GM23338 (cell line): ENCODE measurements at regions not wholly inside any gene's neighbourhood (a gene's known extent, or its start where the extent isn't known, plus 50 kb on each side); places are given as distances from the start of the nearest gene placed in this dataset.

ENCODE experiments used
- ATAC-seq: fragments of 200-7000 bp; cut with Tn5 transposase; 3 replicates; pipeline ENCODE4 v1.9.1; 2020
- DNase-seq: peaks from one replicate; pipeline ENCODE4 v3.0.0-alpha.2; 2015; ENCODE audit warnings: low spot score
- H2AFZ ChIP-seq: fragments of 200-600 bp; sonication (generic); 2 replicates; pipeline ENCODE4 v1.8.0; 2016; ENCODE audit warnings: antibody characterized with exemption, mild to moderate bottlenecking, moderate library complexity
- H3F3A ChIP-seq: fragments of 200-600 bp; sonication (generic); replicated peaks from 2 replicates; pipeline ENCODE4 v1.8.0; 2017; ENCODE audit warnings: antibody characterized with exemption, mixed run types, low read depth
- H3K27ac ChIP-seq: fragments of 200-600 bp; sonication (generic); 2 replicates; pipeline ENCODE4 v1.6.1; 2016; ENCODE audit warnings: low read depth
- H3K27me3 ChIP-seq: fragments of 200-600 bp; sonication (generic); 2 replicates; pipeline ENCODE4 v1.8.0; 2016; ENCODE audit warnings: mild to moderate bottlenecking, mixed run types, moderate library complexity; ENCODE audit not compliant: insufficient read depth
- H3K36me3 ChIP-seq: fragments of 200-600 bp; sonication (generic); 2 replicates; pipeline ENCODE4 v1.8.0; 2016; ENCODE audit warnings: mild to moderate bottlenecking; ENCODE audit not compliant: insufficient read depth
- H3K4me1 ChIP-seq: fragments of 200-600 bp; sonication (generic); 2 replicates; pipeline ENCODE4 v1.8.0; 2016; ENCODE audit warnings: mild to moderate bottlenecking, moderate library complexity; ENCODE audit not compliant: insufficient read depth
- H3K4me2 ChIP-seq: fragments of 200-600 bp; sonication (generic); 2 replicates; pipeline ENCODE4 v1.7.1; 2017; ENCODE audit warnings: mixed run types
- H3K4me3 ChIP-seq: fragments of 200-600 bp; sonication (generic); 2 replicates; pipeline ENCODE4 v1.6.1; 2016; ENCODE audit warnings: mixed run types
- H3K79me2 ChIP-seq: fragments of 200-600 bp; sonication (generic); replicated peaks from 2 replicates; pipeline ENCODE4 v1.8.0; 2017; ENCODE audit warnings: mild to moderate bottlenecking; ENCODE audit not compliant: insufficient read depth
- H3K9me2 ChIP-seq: fragments of 200-600 bp; sonication (generic); 2 replicates; pipeline ENCODE4 v1.8.0; 2017; ENCODE audit not compliant: insufficient read depth
- H4K20me1 ChIP-seq: fragments of 200-600 bp; sonication (generic); replicated peaks from 2 replicates; pipeline ENCODE4 v1.8.0; 2017; ENCODE audit warnings: mild to moderate bottlenecking; ENCODE audit not compliant: insufficient read depth
- H3K27ac Mint-ChIP-seq: 2 replicates; pipeline ENCODE4 v1.8.0; 2020; ENCODE audit warnings: inconsistent platforms, mild to moderate bottlenecking, moderate library complexity, mixed read lengths
- H3K27me3 Mint-ChIP-seq: 3 replicates; pipeline ENCODE4 v1.8.0; 2022; ENCODE audit warnings: low read depth, mild to moderate bottlenecking, moderate library complexity, mixed read lengths, inconsistent platforms; ENCODE audit not compliant: insufficient read depth, poor library complexity
- H3K36me3 Mint-ChIP-seq: 3 replicates; pipeline ENCODE4 v1.8.0; 2021; ENCODE audit warnings: low read depth, mild to moderate bottlenecking, inconsistent platforms, moderate library complexity, mixed read lengths
- H3K4me1 Mint-ChIP-seq: 3 replicates; pipeline ENCODE4 v1.8.0; 2020; ENCODE audit warnings: mild to moderate bottlenecking, inconsistent platforms, mixed read lengths
- H3K4me3 Mint-ChIP-seq: 3 replicates; pipeline ENCODE4 v1.8.0; 2021; ENCODE audit warnings: moderate library complexity, mild to moderate bottlenecking, inconsistent platforms, mixed read lengths
- H3K9me3 Mint-ChIP-seq: 3 replicates; pipeline ENCODE4 v1.8.0; 2020; ENCODE audit warnings: moderate library complexity, mild to moderate bottlenecking, inconsistent platforms, mixed read lengths
- CREB1 ChIP-seq: fragments of 250-450 bp; sonication (Bioruptor Pico); IDR thresholded peaks from 2 replicates; pipeline ENCODE4 v1.5.0; 2020; ENCODE audit warnings: low read depth, mild to moderate bottlenecking, moderate library complexity
- ETS1 ChIP-seq: IDR thresholded peaks from 2 replicates; pipeline ENCODE4 v1.6.1; 2016; ENCODE audit warnings: antibody characterized with exemption
- JUNB ChIP-seq: IDR thresholded peaks from one replicate; pipeline ENCODE4 v1.6.1; 2016; ENCODE audit warnings: antibody characterized with exemption; ENCODE audit not compliant: unreplicated experiment
- NANOG ChIP-seq: IDR thresholded peaks from 2 replicates; pipeline ENCODE4 v1.6.1; 2016; ENCODE audit warnings: antibody characterized with exemption, borderline replicate concordance
- POLR2AphosphoS5 ChIP-seq: IDR thresholded peaks from 2 replicates; pipeline ENCODE4 v1.6.1; 2016; ENCODE audit warnings: antibody characterized with exemption, low read depth
- REST ChIP-seq: IDR thresholded peaks from one replicate; pipeline ENCODE4 v1.6.1; 2018; ENCODE audit warnings: antibody characterized with exemption; ENCODE audit not compliant: unreplicated experiment
- ZNF114 ChIP-seq: fragments of 250-450 bp; sonication (Bioruptor Pico); IDR thresholded peaks from 2 replicates; pipeline ENCODE4 v1.5.0; 2020; ENCODE audit warnings: mild to moderate bottlenecking, moderate library complexity
- ZNF331 ChIP-seq: fragments of 250-450 bp; sonication (Bioruptor Pico); IDR thresholded peaks from 2 replicates; pipeline ENCODE4 v1.5.0; 2020; ENCODE audit warnings: low read depth, mild to moderate bottlenecking, moderate library complexity
- ZNF462 ChIP-seq: fragments of 250-450 bp; sonication (Bioruptor Pico); IDR thresholded peaks from 2 replicates; pipeline ENCODE4 v1.5.0; 2020; ENCODE audit warnings: mild to moderate bottlenecking, moderate library complexity

GRCh38 chr4:72786401-72786990 lies 217.5 kb upstream of the ADAMTS3 start:
- H3K4me3 Mint-ChIP-seq: no peak overlapping the region
- no peaks in the 10 kb centered on the region for H3K27me3 Mint-ChIP-seq
- Histone ChIP-seq H3K9me2 (peaks cover 13% of the 10 kb centered on the region), H3K27ac (no peak overlapping the region), H3K27me3 (no peaks in the 10 kb centered on the region), H3K4me3 (no peak overlapping the region), H3K79me2 (no peaks in the 10 kb centered on the region), H2AFZ (no peak overlapping the region), H4K20me1 (no peaks in the 10 kb centered on the region), H3K4me2 (no peak overlapping the region), H3F3A (no peaks in the 10 kb centered on the region), H3K4me1 (no peaks in the 10 kb centered on the region), H3K36me3 (no peaks in the 10 kb centered on the region)
- no peaks in the 10 kb centered on the region for H3K4me1 Mint-ChIP-seq
- DNase-seq (no peak), ATAC-seq (no peak)
- no peaks in the 10 kb centered on the region for H3K9me3 Mint-ChIP-seq
- TF ChIP-seq REST (no peak), JUNB (no peak), CREB1 (CRISPR knock-in tag) (no peak), POLR2AphosphoS5 (no peak), NANOG (no peak), ZNF114 (no peak), ETS1 (no peak), ZNF462 (CRISPR knock-in tag) (no peak), ZNF331 (CRISPR knock-in tag) (no peak)
- H3K27ac Mint-ChIP-seq: no peak overlapping the region
- H3K36me3 Mint-ChIP-seq: no peaks in the 10 kb centered on the region
